H1 (cell line): ENCODE measurements at regions not wholly inside any gene's neighbourhood (a gene's known extent, or its start where the extent isn't known, plus 50 kb on each side); places are given as distances from the start of the nearest gene placed in this dataset.

Source experiments
- CBX8 ChIP-seq: fragments of 300-800, 300-1000 bp; sonication (generic); IDR thresholded peaks from 2 replicates; pipeline ENCODE4 v1.7.1; 2016; ENCODE audit warnings: low read depth, low read length, borderline replicate concordance
- CHD1 ChIP-seq: IDR thresholded peaks from 2 replicates; pipeline ENCODE4 v1.6.1; 2012; ENCODE audit warnings: low read depth, low read length, improper control_type of control experiment
- CTCF ChIP-seq, 3 experiments: IDR thresholded peaks; 1 replicate in 2 of 3; 2 replicates in 1 of 3; pipeline versions ENCODE4 v1.5.1 to v1.6.1; 2011; ENCODE audit warnings: low read length in 3 of 3, mild to moderate bottlenecking in 3 of 3, inconsistent platforms in 2 of 3, low read depth in 1 of 3, moderate library complexity in 1 of 3; ENCODE audit not compliant: insufficient read depth in 1 of 3; ENCODE audit errors: control extremely low read depth in 1 of 3
- EP300 ChIP-seq, 2 experiments: IDR thresholded peaks; 1 replicate in 1 of 2; 2 replicates in 1 of 2; pipeline ENCODE4 v1.6.1; 2011 to 2012; ENCODE audit warnings: low read depth in 2 of 2, low read length in 2 of 2, mild to moderate bottlenecking in 2 of 2, borderline replicate concordance in 1 of 2, inconsistent platforms in 1 of 2, moderate library complexity in 1 of 2
- EZH2 ChIP-seq: fragments of 200-600 bp; sonication (generic); IDR thresholded peaks from 2 replicates; pipeline ENCODE4 v1.7.1; 2012; ENCODE audit warnings: low read depth, mild to moderate bottlenecking, moderate library complexity, low read length, inconsistent platforms; ENCODE audit not compliant: severe bottlenecking
- JUN ChIP-seq: IDR thresholded peaks from 2 replicates; pipeline ENCODE4 v1.6.1; 2011; ENCODE audit warnings: low read depth, mild to moderate bottlenecking, improper control_type of control experiment, low read length
- MAFK ChIP-seq: IDR thresholded peaks from 2 replicates; pipeline ENCODE4 v1.6.1; 2012; ENCODE audit warnings: low read depth, mild to moderate bottlenecking, improper control_type of control experiment, low read length
- POLR2A ChIP-seq, 2 experiments: IDR thresholded peaks; 1 replicate in 1 of 2; 2 replicates in 1 of 2; pipeline ENCODE4 v1.6.1; 2011; ENCODE audit warnings: low read depth in 2 of 2, low read length in 2 of 2, mild to moderate bottlenecking in 2 of 2; ENCODE audit errors: control extremely low read depth in 1 of 2
- POLR2AphosphoS5 ChIP-seq: IDR thresholded peaks from 2 replicates; pipeline ENCODE4 v1.6.1; 2011; ENCODE audit warnings: low read depth, low read length
- POU5F1 ChIP-seq: IDR thresholded peaks from 2 replicates; pipeline ENCODE4 v1.6.1; 2011; ENCODE audit warnings: low read depth, mild to moderate bottlenecking, low read length, moderate library complexity
- RAD21 ChIP-seq, 2 experiments: IDR thresholded peaks in 1 of 2; conservative IDR thresholded peaks in 1 of 2; 2 replicates each; pipeline ENCODE4 v1.6.1; 2011; ENCODE audit warnings: low read depth in 2 of 2, low read length in 2 of 2, improper control_type of control experiment in 1 of 2, inconsistent platforms in 1 of 2, mild to moderate bottlenecking in 1 of 2, moderate library complexity in 1 of 2
- TAF1 ChIP-seq: IDR thresholded peaks from 2 replicates; pipeline ENCODE4 v1.6.1; 2011; ENCODE audit warnings: mild to moderate bottlenecking, low read depth, low read length
- TF ChIP-seq, protein P1 (sequence below): IDR thresholded peaks from 2 replicates; pipeline ENCODE4 v1.6.1; 2011; ENCODE audit warnings: low read depth, mild to moderate bottlenecking, low read length; ENCODE audit not compliant: insufficient read depth
- TF ChIP-seq, protein P2 (sequence below): IDR thresholded peaks from 2 replicates; pipeline ENCODE4 v1.6.1; 2012; ENCODE audit warnings: inconsistent platforms

DNA sequence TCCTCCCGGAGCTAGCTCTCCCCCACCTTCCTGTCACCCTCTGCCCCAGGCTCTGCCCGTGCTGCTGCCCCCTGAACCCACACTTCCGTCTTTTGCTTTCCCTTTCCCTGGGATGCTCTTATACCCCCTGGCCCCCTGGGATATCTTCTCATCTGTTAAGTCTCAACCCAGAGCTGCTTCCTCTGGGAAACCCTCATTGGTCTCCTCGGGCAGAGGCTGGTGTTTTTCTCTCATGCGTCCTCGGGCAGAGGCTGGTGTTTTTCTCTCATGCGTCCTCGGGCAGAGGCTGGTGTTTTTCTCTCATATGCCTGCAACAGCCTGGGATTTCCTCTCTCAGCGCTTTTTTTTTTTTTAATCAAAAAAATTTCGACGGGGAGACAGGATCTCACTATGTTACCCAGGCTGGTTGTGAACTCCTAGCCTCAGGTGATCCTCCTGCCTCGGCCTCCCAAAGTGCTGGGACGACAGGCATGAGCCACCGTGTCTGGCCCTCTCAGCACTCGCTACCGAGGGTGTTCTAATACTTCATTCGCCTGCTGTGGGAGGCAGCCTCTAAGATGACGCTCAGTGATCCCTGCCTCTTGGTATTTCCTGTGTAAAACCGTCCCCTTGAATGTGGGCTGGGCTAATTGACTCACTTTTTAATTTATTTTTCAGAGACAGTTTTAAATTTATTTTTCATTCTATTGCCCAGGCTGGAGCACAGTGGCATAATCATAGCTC, 62.7 kb upstream of the TFRC start:
- TF ChIP-seq EP300 (IDR thresholded peaks at IDR 0.05; ENCODE audit: borderline replicate concordance in 1 of 2, low read depth in 2 of 2, low read length in 2 of 2) = no peak
- TF ChIP-seq POLR2AphosphoS5 = no peak
- no peak for TF ChIP-seq CTCF (IDR thresholded peaks at IDR 0.05; ENCODE audit: control extremely low read depth in 1 of 3, insufficient read depth in 1 of 3, low read depth in 1 of 3, low read length in 3 of 3)
- TF ChIP-seq POU5F1 = no peak
- TF ChIP-seq TAF1 = no peak
- no peak for TF ChIP-seq POLR2A (IDR thresholded peaks at IDR 0.05; ENCODE audit: control extremely low read depth in 1 of 2, low read depth in 2 of 2, low read length in 2 of 2)
- TF ChIP-seq, protein P1, sequence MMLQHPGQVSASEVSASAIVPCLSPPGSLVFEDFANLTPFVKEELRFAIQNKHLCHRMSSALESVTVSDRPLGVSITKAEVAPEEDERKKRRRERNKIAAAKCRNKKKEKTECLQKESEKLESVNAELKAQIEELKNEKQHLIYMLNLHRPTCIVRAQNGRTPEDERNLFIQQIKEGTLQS = no peak
- TF ChIP-seq, protein P2, sequence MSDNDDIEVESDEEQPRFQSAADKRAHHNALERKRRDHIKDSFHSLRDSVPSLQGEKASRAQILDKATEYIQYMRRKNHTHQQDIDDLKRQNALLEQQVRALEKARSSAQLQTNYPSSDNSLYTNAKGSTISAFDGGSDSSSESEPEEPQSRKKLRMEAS = no peak
- TF ChIP-seq JUN = no peak
- TF ChIP-seq EZH2 = no peak
- no peak for TF ChIP-seq MAFK
- no peak for TF ChIP-seq CBX8
- TF ChIP-seq CHD1 = no peak
- TF ChIP-seq RAD21 (IDR thresholded peaks at IDR 0.05 in 1 of 2, conservative IDR thresholded peaks at IDR 0.05 in 1 of 2; ENCODE audit: low read depth in 2 of 2, low read length in 2 of 2) = no peak
